HL-60 (cell line): ENCODE measurements at regions not wholly inside any gene's neighbourhood (a gene's known extent, or its start where the extent isn't known, plus 50 kb on each side); places are given as distances from the start of the nearest gene placed in this dataset.

Experiments used
- CTCF ChIP-seq: IDR thresholded peaks from one replicate; pipeline ENCODE4 v1.5.1; 2011; ENCODE audit warnings: low read length, control low read depth, inconsistent platforms; ENCODE audit not compliant: insufficient read depth
- GABPA ChIP-seq: IDR thresholded peaks from 2 replicates; pipeline ENCODE4 v1.6.1; 2012; ENCODE audit warnings: low read depth
- POLR2AphosphoS5 ChIP-seq: IDR thresholded peaks from 2 replicates; pipeline ENCODE4 v1.6.1; 2012; ENCODE audit warnings: low read depth
- REST ChIP-seq: IDR thresholded peaks from 2 replicates; pipeline ENCODE4 v1.6.1; 2012; ENCODE audit warnings: low read depth; ENCODE audit not compliant: insufficient replicate concordance

GRCh38 chr6:1497761-1498105, 108.4 kb downstream of the FOXF2 start:
- no peak for TF ChIP-seq GABPA
- no peak for TF ChIP-seq REST
- no peak for TF ChIP-seq CTCF
- TF ChIP-seq POLR2AphosphoS5: no peak
